GM18858 (cell line): ENCODE measurements at regions not wholly inside any gene's neighbourhood (a gene's known extent, or its start where the extent isn't known, plus 50 kb on each side); places are given as distances from the start of the nearest gene placed in this dataset.

Source experiments
- ATAC-seq: cut with Tn5 transposase; IDR thresholded peaks from one replicate; pipeline ENCODE4 v1.9.1; 2021; ENCODE audit not compliant: unreplicated experiment

- no peak for ATAC-seq
These were observed 273.6 kb downstream of the LRFN2 start for GRCh38 chr6:40313582-40313981.

- ATAC-seq: no peak
These were observed 274.8 kb downstream of the LRFN2 start for GRCh38 chr6:40312213-40313015.

GRCh38 chr6:40308533-40309306 lies 278.4 kb downstream of the LRFN2 start:
- ATAC-seq: no peak

- ATAC-seq: no peak
These were observed 279.5 kb downstream of the LRFN2 start for GRCh38 chr6:40307712-40308111.

GRCh38 chr6:40302856-40303454 lies 284.2 kb downstream of the LRFN2 start:
- ATAC-seq: no peak

GRCh38 chr6:40299681-40300080 lies 287.5 kb downstream of the LRFN2 start:
- no peak for ATAC-seq

GRCh38 chr6:40298207-40298606 lies 289.0 kb downstream of the LRFN2 start:
- no peak for ATAC-seq

- ATAC-seq: no peak
These were observed 291.8 kb downstream of the LRFN2 start for GRCh38 chr6:40295251-40295950.

GRCh38 chr6:40293460-40294185 lies 293.5 kb downstream of the LRFN2 start:
- no peak for ATAC-seq

- no peak for ATAC-seq
These were observed 294.1 kb downstream of the LRFN2 start for GRCh38 chr6:40293060-40293459.

GRCh38 chr6:40290816-40291215 lies 296.3 kb downstream of the LRFN2 start:
- ATAC-seq: no peak

GRCh38 chr6:40288919-40289318 lies 298.2 kb downstream of the LRFN2 start:
- no peak for ATAC-seq

GRCh38 chr6:40287296-40287850 lies 299.8 kb downstream of the LRFN2 start:
- no peak for ATAC-seq

- ATAC-seq: no peak
These were observed 300.4 kb downstream of the LRFN2 start for GRCh38 chr6:40286721-40287120.

GRCh38 chr6:40285996-40286395 lies 301.2 kb downstream of the LRFN2 start:
- ATAC-seq: no peak

- ATAC-seq: no peak
These were observed 301.6 kb downstream of the LRFN2 start for GRCh38 chr6:40285535-40285934.

- ATAC-seq: no peak
These were observed 304.2 kb downstream of the LRFN2 start for GRCh38 chr6:40282986-40283385.

- ATAC-seq: no peak
These were observed 305.8 kb downstream of the LRFN2 start for GRCh38 chr6:40281402-40281801.

- ATAC-seq: no peak
These were observed 306.9 kb downstream of the LRFN2 start for GRCh38 chr6:40280231-40280630.

GRCh38 chr6:40276141-40276540 lies 311.0 kb downstream of the LRFN2 start:
- no peak for ATAC-seq
